ENCODE measurements at regions not wholly inside any gene's neighbourhood (a gene's known extent, or its start where the extent isn't known, plus 50 kb on each side); places are given as distances from the start of the nearest gene placed in this dataset.

GRCh38 chr10:26642896-26643653, 54.4 kb upstream of the PDSS1 start:
- H3K9me3 ChIP-seq (ENCODE audit: control insufficient read depth, insufficient read depth, low read depth, low read length) = no peaks in the 10 kb centered on the region
- CTCF ChIA-PET = no interaction called here
- H3K36me3 ChIP-seq (ENCODE audit: control insufficient read depth, insufficient read depth, low read length) = no peaks in the 10 kb centered on the region
- no peaks in the 10 kb centered on the region for H3K27me3 ChIP-seq (ENCODE audit: control insufficient read depth, insufficient read depth, low read length)
- no peaks in the 10 kb centered on the region for H3K4me1 ChIP-seq (ENCODE audit: control insufficient read depth, insufficient read depth, low read length)
- no peak overlapping the region for H3K27ac ChIP-seq (ENCODE audit: low read length)
- no TSS peak for BruUV-seq (replicated peaks)
- in situ Hi-C loops (cut with HindIII; ENCODE audit: low pct_unique_long_range_greater_than_20kb, low sequenced_read_pairs) (no loop called here), intact Hi-C loops (cut with micrococcal nuclease; ENCODE audit: unreplicated experiment) (no loop called here)
- TF ChIP-seq POLR2AphosphoS5 (IDR thresholded peaks at IDR 0.05; ENCODE audit: low read depth, low read length) (no peak), SIN3A (IDR thresholded peaks at IDR 0.05; ENCODE audit: borderline replicate concordance, insufficient read depth, low read depth, low read length) (no peak), CTCF (IDR thresholded peaks at IDR 0.05) (no peak), TCF7L2 (IDR thresholded peaks at IDR 0.05; ENCODE audit: low read depth, low read length) (no peak)
- TF ChIP-seq, protein P1, sequence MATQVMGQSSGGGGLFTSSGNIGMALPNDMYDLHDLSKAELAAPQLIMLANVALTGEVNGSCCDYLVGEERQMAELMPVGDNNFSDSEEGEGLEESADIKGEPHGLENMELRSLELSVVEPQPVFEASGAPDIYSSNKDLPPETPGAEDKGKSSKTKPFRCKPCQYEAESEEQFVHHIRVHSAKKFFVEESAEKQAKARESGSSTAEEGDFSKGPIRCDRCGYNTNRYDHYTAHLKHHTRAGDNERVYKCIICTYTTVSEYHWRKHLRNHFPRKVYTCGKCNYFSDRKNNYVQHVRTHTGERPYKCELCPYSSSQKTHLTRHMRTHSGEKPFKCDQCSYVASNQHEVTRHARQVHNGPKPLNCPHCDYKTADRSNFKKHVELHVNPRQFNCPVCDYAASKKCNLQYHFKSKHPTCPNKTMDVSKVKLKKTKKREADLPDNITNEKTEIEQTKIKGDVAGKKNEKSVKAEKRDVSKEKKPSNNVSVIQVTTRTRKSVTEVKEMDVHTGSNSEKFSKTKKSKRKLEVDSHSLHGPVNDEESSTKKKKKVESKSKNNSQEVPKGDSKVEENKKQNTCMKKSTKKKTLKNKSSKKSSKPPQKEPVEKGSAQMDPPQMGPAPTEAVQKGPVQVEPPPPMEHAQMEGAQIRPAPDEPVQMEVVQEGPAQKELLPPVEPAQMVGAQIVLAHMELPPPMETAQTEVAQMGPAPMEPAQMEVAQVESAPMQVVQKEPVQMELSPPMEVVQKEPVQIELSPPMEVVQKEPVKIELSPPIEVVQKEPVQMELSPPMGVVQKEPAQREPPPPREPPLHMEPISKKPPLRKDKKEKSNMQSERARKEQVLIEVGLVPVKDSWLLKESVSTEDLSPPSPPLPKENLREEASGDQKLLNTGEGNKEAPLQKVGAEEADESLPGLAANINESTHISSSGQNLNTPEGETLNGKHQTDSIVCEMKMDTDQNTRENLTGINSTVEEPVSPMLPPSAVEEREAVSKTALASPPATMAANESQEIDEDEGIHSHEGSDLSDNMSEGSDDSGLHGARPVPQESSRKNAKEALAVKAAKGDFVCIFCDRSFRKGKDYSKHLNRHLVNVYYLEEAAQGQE (IDR thresholded peaks at IDR 0.05; ENCODE audit: insufficient read depth in 1 of 2, low read depth in 2 of 2, low read length in 1 of 2) = no peak
- POLR2A ChIA-PET = no interaction called here
- no peak overlapping the region; a peak in 1 of 4 replicates for H3K4me3 ChIP-seq (ENCODE audit: low read depth in 2 of 2, low read length in 2 of 2)
- no peak for ATAC-seq
- no peak for DNase-seq (ENCODE audit: low read depth, low spot score)

GRCh38 chr10:26647602-26648244, 49.8 kb upstream of the PDSS1 start:
- intact Hi-C loops (cut with micrococcal nuclease; ENCODE audit: unreplicated experiment) = no loop called here
- no peaks in the 10 kb centered on the region for H3K4me1 ChIP-seq (ENCODE audit: control insufficient read depth, insufficient read depth, low read length)
- in situ Hi-C loops (cut with HindIII; ENCODE audit: low pct_unique_long_range_greater_than_20kb, low sequenced_read_pairs) = no loop called here
- ChIA-PET CTCF (no interaction called here), POLR2A (no interaction called here)
- BruUV-seq (replicated peaks) = no TSS peak
- ATAC-seq = no peak
- no peak overlapping the region for H3K27ac ChIP-seq (ENCODE audit: low read length)
- DNase-seq (ENCODE audit: low read depth, low spot score) = no peak
- TF ChIP-seq TCF7L2 (IDR thresholded peaks at IDR 0.05; ENCODE audit: low read depth, low read length) = no peak
- TF ChIP-seq SIN3A (IDR thresholded peaks at IDR 0.05; ENCODE audit: borderline replicate concordance, insufficient read depth, low read depth, low read length) = no peak
- TF ChIP-seq CTCF (IDR thresholded peaks at IDR 0.05) = no peak
- TF ChIP-seq, protein P1 (IDR thresholded peaks at IDR 0.05; ENCODE audit: insufficient read depth in 1 of 2, low read depth in 2 of 2, low read length in 1 of 2) = no peak
- no peak for TF ChIP-seq POLR2AphosphoS5 (IDR thresholded peaks at IDR 0.05; ENCODE audit: low read depth, low read length)
- no peak overlapping the region for H3K4me3 ChIP-seq (ENCODE audit: low read depth in 2 of 2, low read length in 2 of 2)
- H3K9me3 ChIP-seq (ENCODE audit: control insufficient read depth, insufficient read depth, low read depth, low read length) = no peaks in the 10 kb centered on the region
- no peaks in the 10 kb centered on the region for H3K36me3 ChIP-seq (ENCODE audit: control insufficient read depth, insufficient read depth, low read length)
- H3K27me3 ChIP-seq (ENCODE audit: control insufficient read depth, insufficient read depth, low read length) = no peaks in the 10 kb centered on the region

Data from Panc1 (cell line).